Stimulated activated CD4-positive, alpha-beta T cell treated with anti-CD3 and anti-CD28 coated beads, Interleukin-15, amount 100 ng/mL, for 24 hours (primary cell): ENCODE measurements at regions not wholly inside any gene's neighbourhood (a gene's known extent, or its start where the extent isn't known, plus 50 kb on each side); places are given as distances from the start of the nearest gene placed in this dataset.
"Not testable (repeated sequence)": the region's sequence is repeated elsewhere in the genome, so short reads cannot be mapped to it uniquely, and the experiment has no call there.

Experiments used
- DNase-seq: peaks from one replicate; pipeline ENCODE4 v3.0.0-alpha.2; 2020

- no peak for DNase-seq
These were observed 627.6 kb downstream of the CCDC85A start for GRCh38 chr2:56811401-56811800.

- DNase-seq = no peak
These were observed 628.6 kb downstream of the CCDC85A start for GRCh38 chr2:56812432-56812831.

- no peak for DNase-seq
These were observed 629.7 kb downstream of the CCDC85A start for GRCh38 chr2:56813490-56813889.

GRCh38 chr2:56816666-56817065 is 632.9 kb downstream of the CCDC85A start:
- no peak for DNase-seq

- no peak for DNase-seq
These were observed 648.0 kb downstream of the CCDC85A start for GRCh38 chr2:56831780-56832179.

- no peak for DNase-seq
These were observed 650.9 kb downstream of the CCDC85A start for GRCh38 chr2:56834686-56835085.

- DNase-seq = not testable (repeated sequence)
These were observed 656.2 kb downstream of the CCDC85A start for GRCh38 chr2:56840009-56840408.

- DNase-seq = no peak
These were observed 677.2 kb downstream of the CCDC85A start for GRCh38 chr2:56860991-56861390.

- DNase-seq = no peak
These were observed 687.9 kb downstream of the CCDC85A start for GRCh38 chr2:56871644-56872043.

- DNase-seq = no peak
These were observed 690.9 kb downstream of the CCDC85A start for GRCh38 chr2:56874717-56875116.

GRCh38 chr2:56889738-56890137 is 705.9 kb downstream of the CCDC85A start:
- DNase-seq = no peak

GRCh38 chr2:56892382-56892781 is 708.6 kb downstream of the CCDC85A start:
- DNase-seq = no peak

- no peak for DNase-seq
These were observed 715.2 kb downstream of the CCDC85A start for GRCh38 chr2:56898986-56899385.

GRCh38 chr2:56912490-56912889 is 728.7 kb downstream of the CCDC85A start:
- DNase-seq = no peak

- DNase-seq = no peak
These were observed 735.0 kb downstream of the CCDC85A start for GRCh38 chr2:56918790-56919189.

GRCh38 chr2:56933976-56934375 is 750.2 kb downstream of the CCDC85A start:
- DNase-seq = no peak

- no peak for DNase-seq
These were observed 751.1 kb downstream of the CCDC85A start for GRCh38 chr2:56934866-56935265.

- DNase-seq = no peak
These were observed 756.3 kb downstream of the CCDC85A start for GRCh38 chr2:56940054-56940453.

GRCh38 chr2:56952871-56953270 is 769.1 kb downstream of the CCDC85A start:
- no peak for DNase-seq

- DNase-seq = no peak
These were observed 776.8 kb downstream of the CCDC85A start for GRCh38 chr2:56960581-56960980.

- DNase-seq = no peak
These were observed 778.9 kb downstream of the CCDC85A start for GRCh38 chr2:56962673-56963072.

GRCh38 chr2:56969513-56969912 is 785.7 kb downstream of the CCDC85A start:
- no peak for DNase-seq

GRCh38 chr2:56971383-56971974 is 787.7 kb downstream of the CCDC85A start:
- no peak for DNase-seq

- DNase-seq = no peak
These were observed 797.8 kb downstream of the CCDC85A start for GRCh38 chr2:56981554-56981953.

GRCh38 chr2:56985609-56986008 is 801.8 kb downstream of the CCDC85A start:
- DNase-seq = no peak

- no peak for DNase-seq
These were observed 838.7 kb downstream of the CCDC85A start for GRCh38 chr2:57022496-57022895.
